Right lobe of liver (tissue), 6 donors: ENCODE measurements at regions not wholly inside any gene's neighbourhood (a gene's known extent, or its start where the extent isn't known, plus 50 kb on each side); places are given as distances from the start of the nearest gene placed in this dataset.

Source experiments
- ATAC-seq, 4 donors: fragments of 200-7000 bp; cut with Tn5 transposase; one replicate each; pipeline ENCODE4 v1.9.1; 2020; ENCODE audit warnings: mild to moderate bottlenecking in 4 of 4, moderate library complexity in 4 of 4
- DNase-seq, 3 donors: peaks; one replicate each; pipeline ENCODE4 v3.0.0-alpha.2; 2020
- H3K27ac ChIP-seq, 3 donors: fragments of 200-600 bp; one replicate each; pipeline ENCODE4 v1.8.0; 2022
- H3K27me3 ChIP-seq, 2 donors: fragments of 200-600 bp; one replicate each; pipeline ENCODE4 v1.8.0; 2022
- H3K36me3 ChIP-seq, 4 donors: fragments of 200-600 bp; sonication (generic) in 1 of 4; one replicate each; pipeline versions ENCODE4 v1.5.1 to v1.8.0; 2017 to 2022; ENCODE audit warnings: control low read depth in 1 of 4
- H3K4me1 ChIP-seq, 4 donors: fragments of 200-600 bp; sonication (generic) in 1 of 4; one replicate each; pipeline versions ENCODE4 v1.5.1 to v1.8.0; 2017 to 2022; ENCODE audit warnings: control low read depth in 1 of 4
- H3K4me3 ChIP-seq, 3 donors: fragments of 200-600 bp; one replicate each; pipeline ENCODE4 v1.8.0; 2022
- H3K9me3 ChIP-seq, 4 donors: fragments of 200-600 bp; sonication (generic) in 1 of 4; one replicate each; pipeline versions ENCODE4 v1.5.1 to v1.8.0; 2017 to 2022; ENCODE audit warnings: control low read depth in 1 of 4
- CTCF ChIP-seq, 4 donors: fragments of 200-600 bp in 3 of 4; fragments of 450-650 bp in 1 of 4; IDR thresholded peaks; one replicate each; pipeline versions ENCODE4 v1.5.1 to v1.8.0; 2016 to 2022; ENCODE audit warnings: antibody characterized with exemption in 4 of 4, mild to moderate bottlenecking in 2 of 4
- POLR2A ChIP-seq: fragments of 450-650 bp; IDR thresholded peaks from one replicate; pipeline ENCODE4 v1.6.1; 2017; ENCODE audit warnings: antibody characterized with exemption, mild to moderate bottlenecking
- WGBS: methylation state at CpG from one replicate; pipeline ENCODE4 v1.1.6; 2018; ENCODE audit warnings: low coverage, low lambda C conversion rate; ENCODE audit not compliant: insufficient coverage; ENCODE audit errors: missing lambda C conversion rate; 5-methylcytosine and 5-hydroxymethylcytosine counted together
- intact Hi-C, 2 donors: fragments of 100-400 bp; cut with DNase I; formaldehyde crosslinking; loops; one replicate each; pipeline versions ENCODE4 v1.11.2 to v1.14.1; 2022
- donor health status: DM: no; HTN: yes; CAD: no.
- donor health status: DM: no; HTN: no; CAD: no.
- donor health status: DM: no; HTN: no; CAD: no.
- donor health status: DM: no; HTN: yes; CAD: no.
- donor health status: DM: no; HTN: yes; CAD: no.

- ATAC-seq (no peak), DNase-seq (no peak)
- TF ChIP-seq POLR2A (no peak), CTCF (IDR thresholded peaks at IDR 0.05) (no peak)
- Histone ChIP-seq H3K4me1 (no peaks in the 10 kb centered on the region), H3K27ac (no peak overlapping the region), H3K9me3 (no peaks in the 10 kb centered on the region), H3K36me3 (no peaks in the 10 kb centered on the region), H3K4me3 (no peak overlapping the region), H3K27me3 (no peaks in the 10 kb centered on the region)
- 60% methylated on average over 4 of the region's 4 CpGs for WGBS
- intact Hi-C loops, result no loop called here
Observed at GRCh38 chr7:114788706-114789105, 133.2 kb upstream of the MDFIC start.

DNA sequence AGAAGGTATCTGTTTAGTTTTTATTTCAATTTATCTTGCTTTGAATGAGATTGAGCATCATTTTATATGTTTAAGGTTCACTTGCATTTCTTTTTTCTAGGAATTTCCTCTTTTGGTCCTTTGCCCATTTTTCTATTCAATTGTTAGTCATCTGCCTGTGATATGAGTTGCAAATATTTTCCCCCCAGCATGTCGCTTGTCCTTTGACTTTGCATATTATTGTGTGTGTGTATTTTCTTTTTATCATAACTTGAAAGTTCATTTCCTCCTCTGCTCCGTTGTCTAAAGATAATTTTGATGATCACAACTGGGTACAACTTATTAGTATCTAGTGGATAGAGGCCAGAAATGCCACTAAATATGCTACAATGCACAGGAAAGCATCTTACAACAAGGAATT is 132.7 kb upstream of the MDFIC start:
- no peak for DNase-seq
- 40% methylated on average over 2 of the region's 2 CpGs for WGBS
- Histone ChIP-seq H3K4me1 (no peaks in the 10 kb centered on the region), H3K9me3 (no peaks in the 10 kb centered on the region), H3K27me3 (no peaks in the 10 kb centered on the region), H3K36me3 (no peaks in the 10 kb centered on the region), H3K27ac (no peak overlapping the region), H3K4me3 (no peak overlapping the region)
- intact Hi-C loops, result no loop called here
- TF ChIP-seq CTCF (IDR thresholded peaks at IDR 0.05), result no peak
- no peak for ATAC-seq

- no peak for ATAC-seq
- no peak overlapping the region for H3K4me3 ChIP-seq
- intact Hi-C loops, result no loop called here
- H3K9me3 ChIP-seq, result no peaks in the 10 kb centered on the region
- H3K36me3 ChIP-seq, result no peaks in the 10 kb centered on the region
- 43% methylated on average over 3 of the region's 3 CpGs for WGBS
- no peak overlapping the region for H3K27ac ChIP-seq
- no peaks in the 10 kb centered on the region for H3K27me3 ChIP-seq
- no peak for DNase-seq
- TF ChIP-seq POLR2A (no peak), CTCF (IDR thresholded peaks at IDR 0.05) (no peak)
- no peaks in the 10 kb centered on the region for H3K4me1 ChIP-seq
Observed at GRCh38 chr7:114789871-114790311, 132.0 kb upstream of the MDFIC start.

GRCh38 chr7:114790521-114790920 is 131.4 kb upstream of the MDFIC start:
- TF ChIP-seq POLR2A, result no peak
- TF ChIP-seq CTCF (IDR thresholded peaks at IDR 0.05), result no peak
- WGBS, result 14% methylated on average over 1 of the region's 1 CpG
- H3K9me3 ChIP-seq, result no peaks in the 10 kb centered on the region
- H3K27ac ChIP-seq, result no peak overlapping the region
- no peaks in the 10 kb centered on the region for H3K27me3 ChIP-seq
- intact Hi-C loops, result no loop called here
- H3K36me3 ChIP-seq, result no peaks in the 10 kb centered on the region
- H3K4me1 ChIP-seq, result no peaks in the 10 kb centered on the region
- DNase-seq (no peak), ATAC-seq (no peak)
- H3K4me3 ChIP-seq, result no peak overlapping the region

DNA sequence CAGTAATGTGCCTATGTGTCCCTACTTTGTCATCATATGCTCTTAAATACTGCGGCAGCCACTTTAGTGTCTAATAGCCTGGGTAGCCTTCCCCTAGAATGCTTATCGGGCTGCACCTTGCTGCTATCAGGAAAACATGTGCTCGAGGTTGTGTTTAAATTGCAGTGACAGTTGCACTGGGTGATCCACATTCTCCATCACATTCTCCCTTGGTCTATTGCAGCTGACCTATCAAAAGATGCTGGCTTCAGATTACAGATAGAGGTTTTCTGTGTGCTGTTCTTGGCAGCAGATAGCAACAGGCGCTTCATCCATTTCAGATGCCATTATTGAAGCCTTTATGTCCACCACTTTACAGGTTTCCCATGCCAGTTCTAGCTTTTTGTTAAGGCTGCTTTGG is 130.1 kb upstream of the MDFIC start:
- intact Hi-C loops, result no loop called here
- 76% methylated on average over 2 of the region's 4 CpGs for WGBS
- no peaks in the 10 kb centered on the region for H3K27me3 ChIP-seq
- no peak overlapping the region for H3K4me3 ChIP-seq
- TF ChIP-seq POLR2A, result no peak
- TF ChIP-seq CTCF (IDR thresholded peaks at IDR 0.05), result no peak
- no peak overlapping the region for H3K27ac ChIP-seq
- H3K36me3 ChIP-seq, result no peaks in the 10 kb centered on the region
- no peaks in the 10 kb centered on the region for H3K4me1 ChIP-seq
- no peak for DNase-seq
- no peaks in the 10 kb centered on the region for H3K9me3 ChIP-seq
- ATAC-seq, result no peak
